ENCODE measurements at regions not wholly inside any gene's neighbourhood (a gene's known extent, or its start where the extent isn't known, plus 50 kb on each side); places are given as distances from the start of the nearest gene placed in this dataset.
"Not testable (repeated sequence)": the region's sequence is repeated elsewhere in the genome, so short reads cannot be mapped to it uniquely, and the experiment has no call there.

- Histone ChIP-seq H3K4me1 (ENCODE audit: control insufficient read depth in 2 of 2, insufficient read depth in 2 of 2, low read length in 2 of 2) (no peaks in the 10 kb centered on the region), H3K4me3 (ENCODE audit: low read length) (no peak overlapping the region), H3K36me3 (ENCODE audit: control insufficient read depth in 2 of 3, insufficient read depth in 3 of 3, low read length in 3 of 3) (no peaks in the 10 kb centered on the region), H3K9me3 (ENCODE audit: control insufficient read depth in 2 of 3, low read length in 3 of 3) (no peaks in the 10 kb centered on the region), H3K27me3 (ENCODE audit: control insufficient read depth in 2 of 2, insufficient read depth in 2 of 2, low read length in 2 of 2) (no peaks in the 10 kb centered on the region), H3K27ac (ENCODE audit: low read depth, low read length) (no peak overlapping the region)
- ATAC-seq (no peak), DNase-seq (no peak)
- Mint-ChIP-seq H3K27ac (no peak overlapping the region), H3K36me3 (no peaks in the 10 kb centered on the region), H3K4me3 (no peak overlapping the region), H3K9me3 (peaks cover 0 to 2% (median 0%) of the 10 kb centered on the region in 11 donors), H3K4me1 (no peaks in the 10 kb centered on the region), H3K27me3 (peaks cover 0 to 18% (median 3%) of the 10 kb centered on the region in 5 donors)
- CTCF ChIA-PET: no interaction called here
- POLR2A ChIA-PET: no interaction called here
- intact Hi-C loops (cut with micrococcal nuclease): no loop called here
Observed at GRCh38 chr5:57988813-57989212, 471.1 kb downstream of the PLK2 start.

GRCh38 chr5:57987552-57987951 lies 472.3 kb downstream of the PLK2 start:
- no peaks in the 10 kb centered on the region for H3K9me3 ChIP-seq (ENCODE audit: control insufficient read depth in 2 of 3, low read length in 3 of 3)
- no peaks in the 10 kb centered on the region for H3K36me3 Mint-ChIP-seq
- intact Hi-C loops (cut with micrococcal nuclease): no loop called here
- no peak overlapping the region for H3K27ac ChIP-seq (ENCODE audit: low read depth, low read length)
- ChIA-PET CTCF (no interaction called here), POLR2A (no interaction called here)
- DNase-seq (no peak), ATAC-seq (no peak)
- no peaks in the 10 kb centered on the region for H3K4me1 ChIP-seq (ENCODE audit: control insufficient read depth in 2 of 2, insufficient read depth in 2 of 2, low read length in 2 of 2)
- H3K4me1 Mint-ChIP-seq: no peaks in the 10 kb centered on the region
- no peaks in the 10 kb centered on the region for H3K36me3 ChIP-seq (ENCODE audit: control insufficient read depth in 2 of 3, insufficient read depth in 3 of 3, low read length in 3 of 3)
- peaks cover 0 to 18% (median 3%) of the 10 kb centered on the region in 5 donors for H3K27me3 Mint-ChIP-seq
- H3K4me3 ChIP-seq (ENCODE audit: low read length): no peak overlapping the region
- H3K27me3 ChIP-seq (ENCODE audit: control insufficient read depth in 2 of 2, insufficient read depth in 2 of 2, low read length in 2 of 2): no peaks in the 10 kb centered on the region
- no peak overlapping the region for H3K4me3 Mint-ChIP-seq
- peaks cover 0 to 2% (median 0%) of the 10 kb centered on the region in 11 donors for H3K9me3 Mint-ChIP-seq
- no peak overlapping the region for H3K27ac Mint-ChIP-seq

GRCh38 chr5:57986761-57987341 lies 473.0 kb downstream of the PLK2 start:
- ChIA-PET POLR2A (no interaction called here), CTCF (no interaction called here)
- DNase-seq (no peak), ATAC-seq (no peak)
- Histone ChIP-seq H3K27me3 (ENCODE audit: control insufficient read depth in 2 of 2, insufficient read depth in 2 of 2, low read length in 2 of 2) (no peaks in the 10 kb centered on the region), H3K4me3 (ENCODE audit: low read length) (no peak overlapping the region), H3K9me3 (ENCODE audit: control insufficient read depth in 2 of 3, low read length in 3 of 3) (no peaks in the 10 kb centered on the region), H3K4me1 (ENCODE audit: control insufficient read depth in 2 of 2, insufficient read depth in 2 of 2, low read length in 2 of 2) (no peaks in the 10 kb centered on the region), H3K36me3 (ENCODE audit: control insufficient read depth in 2 of 3, insufficient read depth in 3 of 3, low read length in 3 of 3) (no peaks in the 10 kb centered on the region), H3K27ac (ENCODE audit: low read depth, low read length) (no peak overlapping the region)
- Mint-ChIP-seq H3K27ac (no peak overlapping the region), H3K4me1 (no peaks in the 10 kb centered on the region), H3K27me3 (peaks cover 0 to 18% (median 3%) of the 10 kb centered on the region in 5 donors), H3K9me3 (peaks cover 0 to 2% (median 0%) of the 10 kb centered on the region in 11 donors), H3K36me3 (no peaks in the 10 kb centered on the region), H3K4me3 (no peak overlapping the region)
- intact Hi-C loops (cut with micrococcal nuclease): no loop called here

GRCh38 chr5:57983426-57983825 lies 476.5 kb downstream of the PLK2 start:
- H3K27ac ChIP-seq (ENCODE audit: low read depth, low read length): no peak overlapping the region
- ChIA-PET POLR2A (no interaction called here), CTCF (no interaction called here)
- Mint-ChIP-seq H3K27me3 (peaks cover 0 to 10% (median 0%) of the 10 kb centered on the region in 5 donors), H3K4me1 (no peaks in the 10 kb centered on the region), H3K4me3 (no peak overlapping the region), H3K27ac (no peak overlapping the region), H3K36me3 (no peaks in the 10 kb centered on the region), H3K9me3 (peaks cover 0 to 2% (median 0%) of the 10 kb centered on the region in 11 donors)
- DNase-seq: no peak
- no peak for ATAC-seq
- no peaks in the 10 kb centered on the region for H3K4me1 ChIP-seq (ENCODE audit: control insufficient read depth in 2 of 2, insufficient read depth in 2 of 2, low read length in 2 of 2)
- no peaks in the 10 kb centered on the region for H3K36me3 ChIP-seq (ENCODE audit: control insufficient read depth in 2 of 3, insufficient read depth in 3 of 3, low read length in 3 of 3)
- intact Hi-C loops (cut with micrococcal nuclease): no loop called here
- no peaks in the 10 kb centered on the region for H3K9me3 ChIP-seq (ENCODE audit: control insufficient read depth in 2 of 3, low read length in 3 of 3)
- H3K4me3 ChIP-seq (ENCODE audit: low read length): no peak overlapping the region
- no peaks in the 10 kb centered on the region for H3K27me3 ChIP-seq (ENCODE audit: control insufficient read depth in 2 of 2, insufficient read depth in 2 of 2, low read length in 2 of 2)

GRCh38 chr5:57979671-57980070 lies 480.2 kb downstream of the PLK2 start:
- no peaks in the 10 kb centered on the region for H3K36me3 Mint-ChIP-seq
- no peak overlapping the region for H3K4me3 ChIP-seq (ENCODE audit: low read length)
- H3K9me3 Mint-ChIP-seq: no peaks in the 10 kb centered on the region
- peaks cover 0 to 6% (median 0%) of the 10 kb centered on the region in 5 donors for H3K27me3 Mint-ChIP-seq
- ATAC-seq (no peak), DNase-seq (no peak)
- H3K4me1 Mint-ChIP-seq: no peaks in the 10 kb centered on the region
- POLR2A ChIA-PET: no interaction called here
- H3K27me3 ChIP-seq (ENCODE audit: control insufficient read depth in 2 of 2, insufficient read depth in 2 of 2, low read length in 2 of 2): no peaks in the 10 kb centered on the region
- intact Hi-C loops (cut with micrococcal nuclease): no loop called here
- H3K27ac Mint-ChIP-seq: no peak overlapping the region
- H3K4me1 ChIP-seq (ENCODE audit: control insufficient read depth in 2 of 2, insufficient read depth in 2 of 2, low read length in 2 of 2): no peaks in the 10 kb centered on the region
- H3K9me3 ChIP-seq (ENCODE audit: control insufficient read depth in 2 of 3, low read length in 3 of 3): no peaks in the 10 kb centered on the region
- H3K4me3 Mint-ChIP-seq: no peak overlapping the region
- no peaks in the 10 kb centered on the region for H3K36me3 ChIP-seq (ENCODE audit: control insufficient read depth in 2 of 3, insufficient read depth in 3 of 3, low read length in 3 of 3)
- no peak overlapping the region for H3K27ac ChIP-seq (ENCODE audit: low read depth, low read length)
- CTCF ChIA-PET: no interaction called here

GRCh38 chr5:57976506-57976905 lies 483.4 kb downstream of the PLK2 start:
- Mint-ChIP-seq H3K4me1 (no peaks in the 10 kb centered on the region), H3K27ac (no peak overlapping the region), H3K27me3 (peaks cover 0 to 5% (median 0%) of the 10 kb centered on the region in 5 donors), H3K9me3 (peaks cover 0 to 8% (median 0%) of the 10 kb centered on the region in 11 donors), H3K4me3 (no peak overlapping the region), H3K36me3 (no peaks in the 10 kb centered on the region)
- intact Hi-C loops (cut with micrococcal nuclease): no loop called here
- ATAC-seq (no peak), DNase-seq (no peak)
- CTCF ChIA-PET: no interaction called here
- Histone ChIP-seq H3K4me1 (ENCODE audit: control insufficient read depth in 2 of 2, insufficient read depth in 2 of 2, low read length in 2 of 2) (no peaks in the 10 kb centered on the region), H3K9me3 (ENCODE audit: control insufficient read depth in 2 of 3, low read length in 3 of 3) (no peaks in the 10 kb centered on the region), H3K27me3 (ENCODE audit: control insufficient read depth in 2 of 2, insufficient read depth in 2 of 2, low read length in 2 of 2) (no peaks in the 10 kb centered on the region), H3K4me3 (ENCODE audit: low read length) (no peak overlapping the region), H3K36me3 (ENCODE audit: control insufficient read depth in 2 of 3, insufficient read depth in 3 of 3, low read length in 3 of 3) (no peaks in the 10 kb centered on the region), H3K27ac (ENCODE audit: low read depth, low read length) (no peak overlapping the region)
- POLR2A ChIA-PET: no interaction called here

GRCh38 chr5:57972099-57972498 lies 487.8 kb downstream of the PLK2 start:
- H3K27ac ChIP-seq (ENCODE audit: low read depth, low read length); CTCF ChIA-PET: not testable (repeated sequence)

More at GRCh38 chr5:57972099-57972498, 487.8 kb downstream of the PLK2 start:
- H3K27me3 ChIP-seq (ENCODE audit: control insufficient read depth in 2 of 2, insufficient read depth in 2 of 2, low read length in 2 of 2); H3K4me1 Mint-ChIP-seq; H3K9me3 ChIP-seq (ENCODE audit: control insufficient read depth in 2 of 3, low read length in 3 of 3); H3K4me3 Mint-ChIP-seq; POLR2A ChIA-PET; ATAC-seq; H3K4me3 ChIP-seq (ENCODE audit: low read length); H3K27me3 Mint-ChIP-seq; DNase-seq; H3K36me3 Mint-ChIP-seq; H3K4me1 ChIP-seq (ENCODE audit: control insufficient read depth in 2 of 2, insufficient read depth in 2 of 2, low read length in 2 of 2); H3K36me3 ChIP-seq (ENCODE audit: control insufficient read depth in 2 of 3, insufficient read depth in 3 of 3, low read length in 3 of 3); H3K27ac Mint-ChIP-seq; intact Hi-C loops (cut with micrococcal nuclease): not testable (repeated sequence)
- peaks cover 0 to 28% (median 12%) of the 10 kb centered on the region in 11 donors for H3K9me3 Mint-ChIP-seq

Measured in naive thymus-derived CD4-positive, alpha-beta T cell (primary cell).